ENCODE measurements at regions not wholly inside any gene's neighbourhood (a gene's known extent, or its start where the extent isn't known, plus 50 kb on each side); places are given as distances from the start of the nearest gene placed in this dataset.

DNA sequence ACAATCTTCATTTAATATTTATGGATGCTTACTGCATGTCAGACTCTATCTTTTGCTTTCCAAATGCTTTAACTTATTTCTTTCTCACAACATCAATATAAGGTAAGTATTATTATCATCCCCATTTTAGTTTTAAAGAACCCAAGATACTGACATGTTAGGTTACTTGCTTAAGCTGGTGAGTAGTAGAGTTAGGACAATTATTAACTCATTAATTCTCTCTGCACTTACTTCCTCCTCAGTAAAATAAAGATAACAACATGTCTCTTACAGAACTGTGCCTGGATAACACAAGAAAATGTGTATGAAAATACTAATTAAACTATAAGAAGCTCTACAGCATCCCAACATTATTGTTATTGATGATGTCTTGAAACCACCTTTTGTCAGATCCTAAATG, 359.1 kb upstream of the CHST9 start:
- CTCF ChIA-PET, result no interaction called here
- POLR2A ChIA-PET, result no interaction called here
- no TSS peak for BruUV-seq (replicated peaks)
- Histone ChIP-seq H3K36me3 (ENCODE audit: control insufficient read depth in 2 of 2, extremely low read depth in 1 of 2, insufficient read depth in 2 of 2, low read length in 2 of 2) (no peaks in the 10 kb centered on the region), H3K9me1 (replicated peaks; ENCODE audit: control insufficient read depth, extremely low read depth, insufficient read depth, low read length) (no peaks in the 10 kb centered on the region), H3K4me2 (ENCODE audit: insufficient read depth, low read length) (no peak overlapping the region), H3K27ac (ENCODE audit: insufficient read depth, low read depth, low read length) (no peak overlapping the region), H3K79me2 (ENCODE audit: control insufficient read depth, insufficient read depth, low read length) (no peaks in the 10 kb centered on the region), H3K9ac (replicated peaks; ENCODE audit: extremely low read depth, insufficient read depth, low read length) (no peak overlapping the region), H3K4me1 (ENCODE audit: control insufficient read depth, extremely low read depth, insufficient read depth, low read length) (no peaks in the 10 kb centered on the region), H3K27me3 (ENCODE audit: control insufficient read depth in 2 of 2, insufficient read depth in 2 of 2, low read length in 2 of 2) (no peaks in the 10 kb centered on the region), H3K4me3 (replicated peaks in 1 of 3; ENCODE audit: insufficient read depth in 1 of 3, low read depth in 1 of 3, low read length in 3 of 3) (no peak overlapping the region), H2AFZ (ENCODE audit: low read depth, low read length) (no peak overlapping the region), H3K9me3 (replicated peaks; ENCODE audit: control insufficient read depth, insufficient read depth, low read length) (no peaks in the 10 kb centered on the region), H4K20me1 (replicated peaks; ENCODE audit: control insufficient read depth, extremely low read depth, insufficient read depth, low read length) (no peaks in the 10 kb centered on the region)
- dilution Hi-C loops (cut with MboI; ENCODE audit: extremely low pct_ligation_motif_present, low sequenced_read_pairs) (no loop called here), intact Hi-C loops (cut with micrococcal nuclease) (no loop called here)
- TF ChIP-seq MYC (IDR thresholded peaks at IDR 0.05; ENCODE audit: low read depth, low read length) (no peak), POLR2A (IDR thresholded peaks at IDR 0.05; ENCODE audit: low read depth, low read length) (no peak), POLR2AphosphoS5 (IDR thresholded peaks at IDR 0.05; ENCODE audit: insufficient read depth, low read depth, low read length) (no peak), FOS (IDR thresholded peaks at IDR 0.05; ENCODE audit: borderline replicate concordance, insufficient read depth, low read length) (no peak), GATA2 (IDR thresholded peaks at IDR 0.05; ENCODE audit: insufficient read depth, insufficient read length, low read depth, low read length) (no peak), EZH2 (IDR thresholded peaks at IDR 0.05; ENCODE audit: borderline replicate concordance, low read depth, low read length, severe bottlenecking) (no peak), JUN (IDR thresholded peaks at IDR 0.05; ENCODE audit: borderline replicate concordance, insufficient read depth, insufficient read length, low read depth) (no peak)
- TF ChIP-seq, protein P1, sequence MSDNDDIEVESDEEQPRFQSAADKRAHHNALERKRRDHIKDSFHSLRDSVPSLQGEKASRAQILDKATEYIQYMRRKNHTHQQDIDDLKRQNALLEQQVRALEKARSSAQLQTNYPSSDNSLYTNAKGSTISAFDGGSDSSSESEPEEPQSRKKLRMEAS (IDR thresholded peaks at IDR 0.05; ENCODE audit: insufficient read depth, insufficient read length), result no peak
- TF ChIP-seq, protein P2, sequence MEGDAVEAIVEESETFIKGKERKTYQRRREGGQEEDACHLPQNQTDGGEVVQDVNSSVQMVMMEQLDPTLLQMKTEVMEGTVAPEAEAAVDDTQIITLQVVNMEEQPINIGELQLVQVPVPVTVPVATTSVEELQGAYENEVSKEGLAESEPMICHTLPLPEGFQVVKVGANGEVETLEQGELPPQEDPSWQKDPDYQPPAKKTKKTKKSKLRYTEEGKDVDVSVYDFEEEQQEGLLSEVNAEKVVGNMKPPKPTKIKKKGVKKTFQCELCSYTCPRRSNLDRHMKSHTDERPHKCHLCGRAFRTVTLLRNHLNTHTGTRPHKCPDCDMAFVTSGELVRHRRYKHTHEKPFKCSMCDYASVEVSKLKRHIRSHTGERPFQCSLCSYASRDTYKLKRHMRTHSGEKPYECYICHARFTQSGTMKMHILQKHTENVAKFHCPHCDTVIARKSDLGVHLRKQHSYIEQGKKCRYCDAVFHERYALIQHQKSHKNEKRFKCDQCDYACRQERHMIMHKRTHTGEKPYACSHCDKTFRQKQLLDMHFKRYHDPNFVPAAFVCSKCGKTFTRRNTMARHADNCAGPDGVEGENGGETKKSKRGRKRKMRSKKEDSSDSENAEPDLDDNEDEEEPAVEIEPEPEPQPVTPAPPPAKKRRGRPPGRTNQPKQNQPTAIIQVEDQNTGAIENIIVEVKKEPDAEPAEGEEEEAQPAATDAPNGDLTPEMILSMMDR (IDR thresholded peaks at IDR 0.05; ENCODE audit: extremely low read depth in 1 of 2, insufficient read depth in 1 of 2, low read depth in 1 of 2, low read length in 2 of 2), result no peak
- FAIRE-seq, result no peak
- DNase-seq (ENCODE audit: low read depth, low spot score), result no peak
